ENCODE measurements at regions not wholly inside any gene's neighbourhood (a gene's known extent, or its start where the extent isn't known, plus 50 kb on each side); places are given as distances from the start of the nearest gene placed in this dataset.

DNA sequence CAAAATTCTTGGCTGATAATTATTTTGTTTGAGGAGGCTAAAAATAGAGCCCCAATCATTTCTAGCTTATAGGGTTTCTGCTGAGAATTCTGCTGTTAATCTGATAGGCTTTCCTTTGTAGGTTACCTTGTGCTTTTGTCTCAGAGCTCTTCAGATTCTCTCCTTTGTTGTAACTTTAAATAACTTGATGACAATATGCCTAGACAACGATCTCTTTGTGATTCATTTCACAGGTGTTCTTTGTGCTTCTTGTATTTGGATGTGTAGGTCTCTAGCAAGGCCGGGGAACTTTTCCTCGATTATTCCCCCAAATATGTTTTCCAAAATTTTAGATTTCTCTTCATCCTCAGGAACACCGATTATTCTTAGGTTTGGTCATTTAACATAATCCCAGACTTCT lies 376.5 kb upstream of the MAN1A1 start:
- ChIA-PET CTCF (ENCODE audit: low intra/inter-chr PET ratio, low total read pairs) (no interaction called here), POLR2A (no interaction called here)
- no peak overlapping the region for H2AFZ ChIP-seq (ENCODE audit: low read length)
- no peaks in the 10 kb centered on the region for H4K20me1 ChIP-seq (ENCODE audit: insufficient read depth, low read length)
- no peak overlapping the region for H3K27ac ChIP-seq (ENCODE audit: extremely low read length, insufficient read depth, low read length)
- DNase-seq (ENCODE audit: low spot score) (no peak), ATAC-seq (no peak), FAIRE-seq (no peak)
- in situ Hi-C loops (cut with HindIII; ENCODE audit: extremely low pct_ligation_motif_present, low pct_unique_long_range_greater_than_20kb), result loop anchor here (25.0 kb wide), 3 partner anchors 589 to 1586 kb away; no protein-coding TSS in a partner anchor
- no peak overlapping the region for H3K4me2 ChIP-seq (ENCODE audit: low read depth, low read length)
- no peaks in the 10 kb centered on the region for H3K27me3 ChIP-seq (ENCODE audit: control insufficient read depth in 1 of 2, insufficient read depth in 2 of 2, low read length in 2 of 2)
- peaks cover 20% of the 10 kb centered on the region for H3K4me1 ChIP-seq (ENCODE audit: insufficient read depth, low read length)
- no peak for TF ChIP-seq ZNF619 (CRISPR knock-in tag; IDR thresholded peaks at IDR 0.05)
- TF ChIP-seq, protein P1, sequence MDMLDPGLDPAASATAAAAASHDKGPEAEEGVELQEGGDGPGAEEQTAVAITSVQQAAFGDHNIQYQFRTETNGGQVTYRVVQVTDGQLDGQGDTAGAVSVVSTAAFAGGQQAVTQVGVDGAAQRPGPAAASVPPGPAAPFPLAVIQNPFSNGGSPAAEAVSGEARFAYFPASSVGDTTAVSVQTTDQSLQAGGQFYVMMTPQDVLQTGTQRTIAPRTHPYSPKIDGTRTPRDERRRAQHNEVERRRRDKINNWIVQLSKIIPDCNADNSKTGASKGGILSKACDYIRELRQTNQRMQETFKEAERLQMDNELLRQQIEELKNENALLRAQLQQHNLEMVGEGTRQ (IDR thresholded peaks at IDR 0.05; ENCODE audit: low read depth, low read length), result no peak
- TF ChIP-seq, protein P1 (CRISPR knock-in tag; IDR thresholded peaks at IDR 0.05; ENCODE audit: borderline replicate concordance), result no peak
- no peak for TF ChIP-seq ZNF879 (CRISPR knock-in tag; IDR thresholded peaks at IDR 0.05)
- TF ChIP-seq ZNF7 (CRISPR knock-in tag; IDR thresholded peaks at IDR 0.05), result no peak
- TF ChIP-seq, protein P2, sequence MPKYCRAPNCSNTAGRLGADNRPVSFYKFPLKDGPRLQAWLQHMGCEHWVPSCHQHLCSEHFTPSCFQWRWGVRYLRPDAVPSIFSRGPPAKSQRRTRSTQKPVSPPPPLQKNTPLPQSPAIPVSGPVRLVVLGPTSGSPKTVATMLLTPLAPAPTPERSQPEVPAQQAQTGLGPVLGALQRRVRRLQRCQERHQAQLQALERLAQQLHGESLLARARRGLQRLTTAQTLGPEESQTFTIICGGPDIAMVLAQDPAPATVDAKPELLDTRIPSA (CRISPR knock-in tag; IDR thresholded peaks at IDR 0.05; ENCODE audit: borderline replicate concordance), result no peak
- no peak for TF ChIP-seq CREB1 (IDR thresholded peaks at IDR 0.05)
- TF ChIP-seq CREB1 (CRISPR knock-in tag; IDR thresholded peaks at IDR 0.05), result no peak
- TF ChIP-seq, protein P3, sequence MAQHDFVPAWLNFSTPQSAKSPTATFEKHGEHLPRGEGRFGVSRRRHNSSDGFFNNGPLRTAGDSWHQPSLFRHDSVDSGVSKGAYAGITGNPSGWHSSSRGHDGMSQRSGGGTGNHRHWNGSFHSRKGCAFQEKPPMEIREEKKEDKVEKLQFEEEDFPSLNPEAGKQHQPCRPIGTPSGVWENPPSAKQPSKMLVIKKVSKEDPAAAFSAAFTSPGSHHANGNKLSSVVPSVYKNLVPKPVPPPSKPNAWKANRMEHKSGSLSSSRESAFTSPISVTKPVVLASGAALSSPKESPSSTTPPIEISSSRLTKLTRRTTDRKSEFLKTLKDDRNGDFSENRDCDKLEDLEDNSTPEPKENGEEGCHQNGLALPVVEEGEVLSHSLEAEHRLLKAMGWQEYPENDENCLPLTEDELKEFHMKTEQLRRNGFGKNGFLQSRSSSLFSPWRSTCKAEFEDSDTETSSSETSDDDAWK (CRISPR knock-in tag; IDR thresholded peaks at IDR 0.05), result no peak
- TF ChIP-seq MIER3 (CRISPR knock-in tag; IDR thresholded peaks at IDR 0.05; ENCODE audit: borderline replicate concordance), result no peak
- TF ChIP-seq, protein P4, sequence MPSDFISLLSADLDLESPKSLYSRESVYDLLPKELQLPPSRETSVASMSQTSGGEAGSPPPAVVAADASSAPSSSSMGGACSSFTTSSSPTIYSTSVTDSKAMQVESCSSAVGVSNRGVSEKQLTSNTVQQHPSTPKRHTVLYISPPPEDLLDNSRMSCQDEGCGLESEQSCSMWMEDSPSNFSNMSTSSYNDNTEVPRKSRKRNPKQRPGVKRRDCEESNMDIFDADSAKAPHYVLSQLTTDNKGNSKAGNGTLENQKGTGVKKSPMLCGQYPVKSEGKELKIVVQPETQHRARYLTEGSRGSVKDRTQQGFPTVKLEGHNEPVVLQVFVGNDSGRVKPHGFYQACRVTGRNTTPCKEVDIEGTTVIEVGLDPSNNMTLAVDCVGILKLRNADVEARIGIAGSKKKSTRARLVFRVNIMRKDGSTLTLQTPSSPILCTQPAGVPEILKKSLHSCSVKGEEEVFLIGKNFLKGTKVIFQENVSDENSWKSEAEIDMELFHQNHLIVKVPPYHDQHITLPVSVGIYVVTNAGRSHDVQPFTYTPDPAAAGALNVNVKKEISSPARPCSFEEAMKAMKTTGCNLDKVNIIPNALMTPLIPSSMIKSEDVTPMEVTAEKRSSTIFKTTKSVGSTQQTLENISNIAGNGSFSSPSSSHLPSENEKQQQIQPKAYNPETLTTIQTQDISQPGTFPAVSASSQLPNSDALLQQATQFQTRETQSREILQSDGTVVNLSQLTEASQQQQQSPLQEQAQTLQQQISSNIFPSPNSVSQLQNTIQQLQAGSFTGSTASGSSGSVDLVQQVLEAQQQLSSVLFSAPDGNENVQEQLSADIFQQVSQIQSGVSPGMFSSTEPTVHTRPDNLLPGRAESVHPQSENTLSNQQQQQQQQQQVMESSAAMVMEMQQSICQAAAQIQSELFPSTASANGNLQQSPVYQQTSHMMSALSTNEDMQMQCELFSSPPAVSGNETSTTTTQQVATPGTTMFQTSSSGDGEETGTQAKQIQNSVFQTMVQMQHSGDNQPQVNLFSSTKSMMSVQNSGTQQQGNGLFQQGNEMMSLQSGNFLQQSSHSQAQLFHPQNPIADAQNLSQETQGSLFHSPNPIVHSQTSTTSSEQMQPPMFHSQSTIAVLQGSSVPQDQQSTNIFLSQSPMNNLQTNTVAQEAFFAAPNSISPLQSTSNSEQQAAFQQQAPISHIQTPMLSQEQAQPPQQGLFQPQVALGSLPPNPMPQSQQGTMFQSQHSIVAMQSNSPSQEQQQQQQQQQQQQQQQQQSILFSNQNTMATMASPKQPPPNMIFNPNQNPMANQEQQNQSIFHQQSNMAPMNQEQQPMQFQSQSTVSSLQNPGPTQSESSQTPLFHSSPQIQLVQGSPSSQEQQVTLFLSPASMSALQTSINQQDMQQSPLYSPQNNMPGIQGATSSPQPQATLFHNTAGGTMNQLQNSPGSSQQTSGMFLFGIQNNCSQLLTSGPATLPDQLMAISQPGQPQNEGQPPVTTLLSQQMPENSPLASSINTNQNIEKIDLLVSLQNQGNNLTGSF (CRISPR knock-in tag; IDR thresholded peaks at IDR 0.05), result no peak
- TF ChIP-seq TMF1 (CRISPR knock-in tag; IDR thresholded peaks at IDR 0.05; ENCODE audit: low read depth), result no peak
- TF ChIP-seq GABPA (IDR thresholded peaks at IDR 0.05; ENCODE audit: low read depth, low read length), result no peak
- TF ChIP-seq GABPA (CRISPR knock-in tag; IDR thresholded peaks at IDR 0.05; ENCODE audit: low read depth), result no peak
- no peaks in the 10 kb centered on the region for H3K9me3 ChIP-seq (ENCODE audit: low read length)
- no peak overlapping the region for H3K9ac ChIP-seq (ENCODE audit: insufficient read depth, low read depth, low read length)
- H3K79me2 ChIP-seq (ENCODE audit: insufficient read depth, low read length), result no peaks in the 10 kb centered on the region
- BruUV-seq (replicated peaks), result no TSS peak
- WGBS (ENCODE audit: low lambda C conversion rate), result 43% methylated on average over 4 of the region's 4 CpGs
- H3K4me3 ChIP-seq (replicated peaks in 1 of 3; ENCODE audit: insufficient read depth in 1 of 3, low read depth in 2 of 3, low read length in 3 of 3), result no peak overlapping the region
- H3K36me3 ChIP-seq (replicated peaks in 1 of 2; ENCODE audit: control insufficient read depth in 1 of 2, insufficient read depth in 2 of 2, low read length in 2 of 2), result no peaks in the 10 kb centered on the region
- intact Hi-C loops (cut with micrococcal nuclease; ENCODE audit: unreplicated experiment), result no loop called here
